CD14-positive monocyte (primary cell): ENCODE measurements at regions not wholly inside any gene's neighbourhood (a gene's known extent, or its start where the extent isn't known, plus 50 kb on each side); places are given as distances from the start of the nearest gene placed in this dataset.

Experiments
- DNase-seq, 3 donors: peaks; one replicate each; pipeline ENCODE4 v3.0.0-alpha.2; 2011 to 2022
- H2AFZ ChIP-seq: 2 replicates; pipeline ENCODE4 v1.6.0; 2012; ENCODE audit warnings: mild to moderate bottlenecking, low read depth, low read length, inconsistent platforms; ENCODE audit not compliant: insufficient read depth, poor library complexity, severe bottlenecking
- H3K27ac ChIP-seq, 2 donors: 1 replicate in 1 of 2; 2 replicates in 1 of 2; pipeline ENCODE4 v1.5.1; 2012 to 2013; ENCODE audit warnings: low read length in 2 of 2, control low read depth in 1 of 2, inconsistent platforms in 1 of 2, low read depth in 1 of 2, mild to moderate bottlenecking in 1 of 2
- H3K27me3 ChIP-seq, 2 donors: one replicate each; pipeline versions ENCODE4 v1.6.0 to v1.6.1; 2011 to 2013; ENCODE audit warnings: low read length in 2 of 2; ENCODE audit not compliant: control insufficient read depth in 2 of 2, insufficient read depth in 2 of 2
- H3K36me3 ChIP-seq, 2 donors: replicated peaks in 1 of 2; 1 replicate in 1 of 2; 2 replicates in 1 of 2; pipeline versions ENCODE4 v1.5.1 to v1.6.1; 2012 to 2013; ENCODE audit warnings: low read length in 2 of 2, control low read depth in 1 of 2, inconsistent platforms in 1 of 2, mild to moderate bottlenecking in 1 of 2; ENCODE audit not compliant: insufficient read depth in 2 of 2, control insufficient read depth in 1 of 2
- H3K4me1 ChIP-seq, 2 donors: 1 replicate in 1 of 2; 2 replicates in 1 of 2; pipeline versions ENCODE4 v1.5.1 to v1.6.1; 2012 to 2013; ENCODE audit warnings: low read length in 2 of 2, control low read depth in 1 of 2, inconsistent platforms in 1 of 2, mild to moderate bottlenecking in 1 of 2, moderate library complexity in 1 of 2; ENCODE audit not compliant: insufficient read depth in 2 of 2, control insufficient read depth in 1 of 2
- H3K4me2 ChIP-seq: replicated peaks from 2 replicates; pipeline ENCODE3; 2012; ENCODE audit warnings: low read length, moderate library complexity, mild to moderate bottlenecking; ENCODE audit not compliant: poor library complexity, severe bottlenecking; ENCODE audit errors: extremely low read depth
- H3K4me3 ChIP-seq, 3 experiments: fragments of 200-600 bp in 1 of 3; sonication (generic) in 1 of 3; replicated peaks in 1 of 3; 1 replicate in 2 of 3; 2 replicates in 1 of 3; pipeline ENCODE4 v1.5.1; 2011 to 2013; ENCODE audit warnings: low read length in 3 of 3, mild to moderate bottlenecking in 3 of 3, control low read depth in 2 of 3, low read depth in 2 of 3, inconsistent platforms in 1 of 3, moderate library complexity in 1 of 3
- H3K79me2 ChIP-seq: 2 replicates; pipeline ENCODE4 v1.6.0; 2012; ENCODE audit warnings: mild to moderate bottlenecking, control low read depth, inconsistent platforms, low read length, moderate library complexity; ENCODE audit not compliant: insufficient read depth
- H3K9ac ChIP-seq: 2 replicates; pipeline ENCODE4 v1.6.0; 2017; ENCODE audit warnings: low read length, mild to moderate bottlenecking; ENCODE audit not compliant: insufficient read depth, poor library complexity, severe bottlenecking
- H3K9me3 ChIP-seq, 2 donors: replicated peaks in 1 of 2; 1 replicate in 1 of 2; 2 replicates in 1 of 2; pipeline versions ENCODE4 v1.5.1 to v1.6.1; 2012 to 2013; ENCODE audit warnings: low read length in 2 of 2, control low read depth in 1 of 2; ENCODE audit not compliant: control insufficient read depth in 1 of 2, insufficient read depth in 1 of 2
- H4K20me1 ChIP-seq: 2 replicates; pipeline ENCODE4 v1.6.0; 2012; ENCODE audit warnings: mild to moderate bottlenecking, low read length, control low read depth, moderate library complexity; ENCODE audit not compliant: insufficient read depth
- H3K27ac Mint-ChIP-seq, 7 donors: one replicate each; pipeline ENCODE4 v1.8.0; 2020; ENCODE audit warnings: mild to moderate bottlenecking in 7 of 7, mixed read lengths in 7 of 7, moderate library complexity in 6 of 7, inconsistent platforms in 2 of 7
- H3K27me3 Mint-ChIP-seq, 3 donors: one replicate each; pipeline ENCODE4 v1.8.0; 2021 to 2022; ENCODE audit warnings: low read depth in 3 of 3, mild to moderate bottlenecking in 3 of 3, mixed read lengths in 3 of 3, moderate library complexity in 3 of 3, inconsistent platforms in 1 of 3
- H3K36me3 Mint-ChIP-seq, 2 donors: one replicate each; pipeline ENCODE4 v1.8.0; 2020; ENCODE audit warnings: mixed read lengths in 2 of 2, inconsistent platforms in 1 of 2, mild to moderate bottlenecking in 1 of 2
- H3K4me1 Mint-ChIP-seq: one replicate; pipeline ENCODE4 v1.8.0; 2020; ENCODE audit warnings: mild to moderate bottlenecking, mixed read lengths
- H3K4me3 Mint-ChIP-seq, 2 donors: one replicate each; pipeline ENCODE4 v1.8.0; 2020; ENCODE audit warnings: mild to moderate bottlenecking in 2 of 2, mixed read lengths in 2 of 2, moderate library complexity in 1 of 2
- H3K9me3 Mint-ChIP-seq, 7 donors: one replicate each; pipeline ENCODE4 v1.8.0; 2020 to 2022; ENCODE audit warnings: mixed read lengths in 7 of 7, mild to moderate bottlenecking in 6 of 7, moderate library complexity in 6 of 7, inconsistent platforms in 2 of 7
- WGBS: methylation state at CpG from one replicate; pipeline ENCODE4 v1.1.5; 2013; ENCODE audit warnings: missing lambda C conversion rate; ENCODE audit not compliant: insufficient coverage; 5-methylcytosine and 5-hydroxymethylcytosine counted together
- intact Hi-C, 2 donors: fragments of 100-400 bp; cut with micrococcal nuclease; formaldehyde crosslinking; loops; one replicate each; pipeline versions ENCODE4 v1.15.0 to v1.15.1; 2023
- TF ChIP-seq, protein P1 (sequence below): fragments of 200-600 bp; IDR thresholded peaks from one replicate; pipeline ENCODE4 v1.8.0; 2022; ENCODE audit warnings: antibody characterized with exemption, mild to moderate bottlenecking

DNA sequence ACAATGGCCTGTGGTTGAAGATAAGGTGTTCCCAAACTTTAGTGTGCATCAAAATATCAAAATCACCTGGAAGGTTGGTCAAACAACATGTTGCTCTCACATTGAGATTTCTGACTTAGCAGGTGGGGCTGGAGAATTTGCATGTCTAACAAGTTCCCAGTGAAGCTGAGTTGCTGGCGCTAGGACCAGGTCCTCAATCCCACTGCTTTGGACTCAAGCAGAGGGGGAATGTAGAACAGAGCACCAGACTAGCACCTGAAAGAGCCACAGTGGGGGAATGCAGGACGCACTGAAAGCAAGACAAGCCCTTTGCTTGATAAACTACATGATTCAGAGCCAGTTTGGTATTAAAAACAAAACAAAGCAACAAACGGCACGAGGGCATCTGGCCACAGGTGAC, 458.1 kb downstream of the MTRR start:
- Mint-ChIP-seq H3K27me3 (peaks cover 0 to 3% (median 1%) of the 10 kb centered on the region in 3 donors), H3K4me1 (no peaks in the 10 kb centered on the region), H3K9me3 (peaks cover 0 to 2% (median 1%) of the 10 kb centered on the region in 7 donors), H3K27ac (no peak overlapping the region), H3K4me3 (no peak overlapping the region), H3K36me3 (no peaks in the 10 kb centered on the region)
- H4K20me1 ChIP-seq, result no peaks in the 10 kb centered on the region
- WGBS, result 95% methylated on average over 2 of the region's 4 CpGs
- H3K79me2 ChIP-seq, result no peaks in the 10 kb centered on the region
- no peak overlapping the region for H3K9ac ChIP-seq
- H3K27ac ChIP-seq, result no peak overlapping the region
- no peak overlapping the region for H3K4me2 ChIP-seq
- no peaks in the 10 kb centered on the region for H3K4me1 ChIP-seq
- intact Hi-C loops, result no loop called here
- no peak overlapping the region for H2AFZ ChIP-seq
- DNase-seq, result no peak
- no peaks in the 10 kb centered on the region for H3K36me3 ChIP-seq
- no peak overlapping the region for H3K4me3 ChIP-seq
- TF ChIP-seq, protein P1, sequence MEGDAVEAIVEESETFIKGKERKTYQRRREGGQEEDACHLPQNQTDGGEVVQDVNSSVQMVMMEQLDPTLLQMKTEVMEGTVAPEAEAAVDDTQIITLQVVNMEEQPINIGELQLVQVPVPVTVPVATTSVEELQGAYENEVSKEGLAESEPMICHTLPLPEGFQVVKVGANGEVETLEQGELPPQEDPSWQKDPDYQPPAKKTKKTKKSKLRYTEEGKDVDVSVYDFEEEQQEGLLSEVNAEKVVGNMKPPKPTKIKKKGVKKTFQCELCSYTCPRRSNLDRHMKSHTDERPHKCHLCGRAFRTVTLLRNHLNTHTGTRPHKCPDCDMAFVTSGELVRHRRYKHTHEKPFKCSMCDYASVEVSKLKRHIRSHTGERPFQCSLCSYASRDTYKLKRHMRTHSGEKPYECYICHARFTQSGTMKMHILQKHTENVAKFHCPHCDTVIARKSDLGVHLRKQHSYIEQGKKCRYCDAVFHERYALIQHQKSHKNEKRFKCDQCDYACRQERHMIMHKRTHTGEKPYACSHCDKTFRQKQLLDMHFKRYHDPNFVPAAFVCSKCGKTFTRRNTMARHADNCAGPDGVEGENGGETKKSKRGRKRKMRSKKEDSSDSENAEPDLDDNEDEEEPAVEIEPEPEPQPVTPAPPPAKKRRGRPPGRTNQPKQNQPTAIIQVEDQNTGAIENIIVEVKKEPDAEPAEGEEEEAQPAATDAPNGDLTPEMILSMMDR, result no peak
- H3K9me3 ChIP-seq, result no peaks in the 10 kb centered on the region
- H3K27me3 ChIP-seq, result no peaks in the 10 kb centered on the region

DNA sequence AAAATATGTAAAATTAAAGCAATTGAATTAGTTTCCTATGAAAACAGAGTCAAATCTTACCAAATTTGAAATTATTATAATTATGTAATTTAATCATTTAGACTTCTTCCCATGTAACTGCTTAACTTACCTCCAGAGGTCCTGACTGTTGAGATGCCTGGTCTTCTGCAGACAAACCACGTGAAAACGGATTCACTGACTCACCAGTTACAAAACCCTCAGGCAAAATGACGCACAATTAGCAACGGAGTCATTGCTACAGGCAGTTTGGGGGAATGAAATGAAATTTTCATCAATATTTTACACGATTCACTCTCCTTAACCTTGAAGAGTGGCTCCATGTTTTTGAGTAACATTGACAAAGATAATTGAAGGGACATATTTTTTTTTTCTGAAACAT, 460.8 kb downstream of the MTRR start:
- H2AFZ ChIP-seq, result no peak overlapping the region
- no peaks in the 10 kb centered on the region for H3K36me3 ChIP-seq
- no peaks in the 10 kb centered on the region for H3K9me3 ChIP-seq
- DNase-seq, result no peak
- no peak overlapping the region for H3K9ac ChIP-seq
- H3K4me1 ChIP-seq, result no peaks in the 10 kb centered on the region
- no peak overlapping the region for H3K4me2 ChIP-seq
- intact Hi-C loops, result no loop called here
- Mint-ChIP-seq H3K27ac (no peak overlapping the region), H3K36me3 (no peaks in the 10 kb centered on the region), H3K27me3 (peaks cover 0 to 3% (median 0%) of the 10 kb centered on the region in 3 donors), H3K9me3 (peaks cover 0 to 3% (median 2%) of the 10 kb centered on the region in 7 donors), H3K4me1 (no peaks in the 10 kb centered on the region), H3K4me3 (no peak overlapping the region)
- no peak overlapping the region for H3K4me3 ChIP-seq
- TF ChIP-seq, protein P1, result no peak
- H3K79me2 ChIP-seq, result no peaks in the 10 kb centered on the region
- H4K20me1 ChIP-seq, result no peaks in the 10 kb centered on the region
- no peaks in the 10 kb centered on the region for H3K27me3 ChIP-seq
- no CpG with 5 or more reads among the region's 5 CpGs for WGBS
- no peak overlapping the region for H3K27ac ChIP-seq
